Effector memory CD4-positive, alpha-beta T cell (primary cell): ENCODE measurements at regions not wholly inside any gene's neighbourhood (a gene's known extent, or its start where the extent isn't known, plus 50 kb on each side); places are given as distances from the start of the nearest gene placed in this dataset.

ENCODE experiments used
- DNase-seq, 3 donors: peaks; one replicate each; pipeline ENCODE4 v3.0.0-alpha.2; 2020
- H3K27ac ChIP-seq: 2 replicates; pipeline ENCODE4 v1.7.0; 2013; ENCODE audit warnings: mild to moderate bottlenecking, low read length, moderate library complexity; ENCODE audit not compliant: insufficient read depth, poor library complexity, severe bottlenecking
- H3K27me3 ChIP-seq: replicated peaks from 2 replicates; pipeline ENCODE4 v1.7.0; 2013; ENCODE audit warnings: mild to moderate bottlenecking, low read length; ENCODE audit not compliant: insufficient read depth, control insufficient read depth, poor library complexity, severe bottlenecking
- H3K36me3 ChIP-seq: 2 replicates; pipeline ENCODE4 v1.7.0; 2013; ENCODE audit warnings: mild to moderate bottlenecking, low read length, moderate library complexity; ENCODE audit not compliant: control insufficient read depth, insufficient read depth
- H3K4me1 ChIP-seq: 2 replicates; pipeline ENCODE4 v1.7.0; 2013; ENCODE audit warnings: low read length, mild to moderate bottlenecking; ENCODE audit not compliant: control insufficient read depth, insufficient read depth, poor library complexity, severe bottlenecking
- H3K4me3 ChIP-seq: 2 replicates; pipeline ENCODE4 v1.7.0; 2013; ENCODE audit warnings: low read length, low read depth, mild to moderate bottlenecking; ENCODE audit not compliant: insufficient read depth, poor library complexity, severe bottlenecking
- H3K9me3 ChIP-seq: 2 replicates; pipeline ENCODE4 v1.7.0; 2013; ENCODE audit warnings: mild to moderate bottlenecking, low read length, moderate library complexity; ENCODE audit not compliant: control insufficient read depth

DNA sequence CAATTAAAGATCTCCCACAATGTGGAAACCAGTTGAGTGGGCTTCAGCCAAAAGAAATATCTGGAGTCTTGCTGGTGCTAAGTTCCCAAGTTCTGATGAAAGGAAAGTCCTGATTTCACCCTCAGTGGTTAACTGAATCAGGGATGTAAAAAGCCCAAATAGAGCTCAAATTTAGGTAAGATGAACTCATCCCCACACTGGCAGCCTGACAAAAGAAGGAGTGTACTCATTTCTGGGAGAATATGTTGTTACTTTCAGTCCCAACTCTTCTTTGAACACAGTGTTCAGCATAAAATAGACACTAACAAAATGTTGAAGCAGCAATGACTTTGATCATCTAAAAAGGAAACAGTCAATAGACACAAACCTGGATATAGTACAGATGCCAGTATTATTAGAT is 91.7 kb downstream of the CHRM3 start:
- DNase-seq, result no peak
- no peak overlapping the region for H3K4me3 ChIP-seq
- no peak overlapping the region for H3K27ac ChIP-seq
- H3K36me3 ChIP-seq, result no peaks in the 10 kb centered on the region
- H3K4me1 ChIP-seq, result no peaks in the 10 kb centered on the region
- no peaks in the 10 kb centered on the region for H3K27me3 ChIP-seq
- peaks cover 12% of the 10 kb centered on the region for H3K9me3 ChIP-seq

DNA sequence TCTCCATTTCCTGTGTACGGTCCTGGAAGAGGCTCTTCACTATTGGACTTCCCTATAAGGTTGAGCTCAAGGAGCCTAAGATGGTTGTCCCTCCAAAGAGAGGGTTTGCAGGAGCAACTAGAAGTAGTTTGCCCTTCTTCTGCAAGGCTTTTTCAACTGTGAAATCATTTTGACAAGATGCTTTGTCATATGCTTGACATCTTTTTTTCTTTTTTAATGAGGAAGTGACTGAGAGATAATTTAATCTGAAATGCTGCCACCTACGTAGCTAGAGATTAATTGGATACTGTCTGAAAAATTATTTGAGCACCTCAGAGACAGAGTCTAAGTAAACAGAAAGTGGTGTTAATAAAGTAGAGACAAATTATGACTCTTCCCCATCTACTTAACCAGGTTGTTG is 97.0 kb downstream of the CHRM3 start:
- H3K4me3 ChIP-seq, result no peak overlapping the region
- H3K4me1 ChIP-seq, result no peaks in the 10 kb centered on the region
- no peak overlapping the region for H3K27ac ChIP-seq
- H3K36me3 ChIP-seq, result no peaks in the 10 kb centered on the region
- no peak for DNase-seq
- peaks cover 12% of the 10 kb centered on the region for H3K9me3 ChIP-seq
- H3K27me3 ChIP-seq, result no peaks in the 10 kb centered on the region

DNA sequence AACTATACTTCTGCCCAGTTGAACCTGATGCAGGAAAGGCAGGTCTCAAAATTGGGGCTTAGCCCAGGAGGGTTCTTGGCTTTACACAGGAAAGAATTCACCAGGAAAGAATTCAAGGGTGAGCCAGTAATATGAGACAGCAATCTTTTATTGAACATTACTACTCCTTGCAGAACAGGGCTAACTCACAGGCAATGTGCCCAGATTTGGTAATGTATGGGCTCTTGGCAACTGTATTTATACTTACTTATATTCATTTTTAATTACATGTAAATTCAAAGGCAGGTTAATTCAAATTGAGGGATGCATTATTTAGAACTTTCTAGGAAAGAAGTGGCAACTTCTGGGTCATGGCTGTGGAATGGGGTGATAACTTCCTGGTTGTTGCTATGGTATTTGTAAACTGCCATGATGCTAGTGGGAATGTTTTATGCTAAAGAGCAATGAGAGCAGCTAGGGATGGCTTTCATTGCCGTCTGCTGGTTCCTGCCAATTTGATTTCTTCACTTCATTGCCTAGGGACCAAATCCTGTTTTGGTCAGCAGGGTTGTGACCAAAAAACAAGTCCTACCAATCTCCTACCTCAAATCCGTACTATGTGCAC is 107.5 kb downstream of the CHRM3 start:
- DNase-seq, result no peak
- Histone ChIP-seq H3K4me1 (no peaks in the 10 kb centered on the region), H3K4me3 (no peak overlapping the region), H3K27me3 (no peaks in the 10 kb centered on the region), H3K9me3 (no peaks in the 10 kb centered on the region), H3K36me3 (no peaks in the 10 kb centered on the region), H3K27ac (no peak overlapping the region)

DNA sequence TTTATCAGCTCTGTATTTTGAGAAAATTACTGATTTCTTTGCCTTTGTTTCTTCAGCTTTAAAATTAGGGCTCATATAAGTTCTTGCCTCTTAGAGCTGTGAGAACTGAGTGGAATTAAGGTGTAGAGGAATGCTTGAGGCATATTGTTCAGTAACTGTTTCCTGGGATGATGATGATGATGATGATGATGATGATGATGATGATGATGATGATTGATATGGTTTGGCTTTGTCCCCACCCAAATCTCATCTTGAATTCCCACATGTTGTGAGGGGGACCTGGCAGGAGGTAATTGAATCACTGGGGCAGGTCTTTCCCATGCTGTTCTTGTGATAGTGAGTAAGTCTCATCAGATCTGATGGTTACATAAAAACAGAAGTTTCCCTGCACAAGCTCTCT is 118.7 kb downstream of the CHRM3 start:
- Histone ChIP-seq H3K36me3 (no peaks in the 10 kb centered on the region), H3K4me1 (no peaks in the 10 kb centered on the region), H3K4me3 (no peak overlapping the region), H3K9me3 (peaks cover 3% of the 10 kb centered on the region), H3K27me3 (no peaks in the 10 kb centered on the region), H3K27ac (no peak overlapping the region)
- DNase-seq, result no peak

DNA sequence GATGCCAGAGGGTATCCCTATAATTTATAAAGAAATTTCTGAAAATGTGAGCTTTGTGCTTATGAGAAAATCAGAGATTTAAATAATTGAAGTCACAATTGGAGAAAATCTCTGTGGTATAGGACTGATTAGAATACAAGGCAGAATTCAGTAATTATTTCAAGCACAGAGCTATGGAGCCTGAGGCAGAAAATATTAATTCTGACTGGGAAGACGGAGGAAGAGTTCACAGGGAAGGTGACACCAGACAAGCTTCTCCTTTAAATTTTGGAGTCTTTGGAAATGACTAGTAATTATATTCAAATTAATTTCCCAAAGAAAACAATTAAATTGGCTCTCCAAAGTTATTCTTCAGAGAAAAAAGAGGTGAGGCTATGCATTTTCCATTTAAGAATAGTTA is 121.5 kb downstream of the CHRM3 start:
- Histone ChIP-seq H3K27ac (no peak overlapping the region), H3K36me3 (no peaks in the 10 kb centered on the region), H3K9me3 (peaks cover 3% of the 10 kb centered on the region), H3K4me1 (no peaks in the 10 kb centered on the region), H3K4me3 (no peak overlapping the region), H3K27me3 (no peaks in the 10 kb centered on the region)
- DNase-seq, result no peak

DNA sequence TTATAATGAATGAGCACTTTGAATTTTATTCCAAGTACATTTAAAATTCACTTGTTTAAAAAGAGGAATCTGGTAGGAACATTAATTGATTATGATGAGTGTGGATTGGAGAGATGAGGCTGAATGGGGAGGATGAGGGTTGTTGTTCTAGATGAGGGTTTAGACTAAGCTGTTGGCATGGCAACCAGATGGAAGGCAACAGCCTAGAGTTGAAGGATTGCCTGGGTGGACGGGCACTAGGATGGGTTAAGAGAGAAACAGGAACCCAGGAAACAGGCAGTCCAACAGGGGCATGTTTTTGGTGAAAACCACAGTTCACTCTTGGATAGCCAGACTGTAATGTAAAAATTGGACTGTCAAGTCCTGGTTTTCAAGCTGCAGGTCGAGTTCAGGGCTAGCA is 125.5 kb downstream of the CHRM3 start:
- no peak for DNase-seq
- Histone ChIP-seq H3K27me3 (no peaks in the 10 kb centered on the region), H3K9me3 (no peaks in the 10 kb centered on the region)

DNA sequence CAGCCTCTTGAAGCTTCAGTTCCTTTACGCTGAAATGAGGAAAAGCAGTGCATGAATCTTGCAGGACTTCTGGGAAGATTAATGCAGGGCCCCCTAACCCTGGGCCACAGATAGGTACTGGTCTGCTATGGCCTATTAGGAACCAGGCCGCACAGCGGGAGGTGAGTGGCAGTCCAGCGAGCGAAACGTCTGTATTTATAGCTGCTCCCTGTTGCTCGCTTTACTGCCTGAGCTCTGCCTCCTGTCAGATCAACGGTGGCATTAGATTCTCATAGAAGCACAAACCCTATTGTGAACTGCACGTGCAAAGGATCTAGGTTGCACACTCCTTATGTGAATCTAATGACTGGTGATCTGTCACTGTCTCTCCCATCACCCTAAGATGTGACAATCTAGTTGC is 130.2 kb downstream of the CHRM3 start:
- H3K4me3 ChIP-seq, result no peak overlapping the region

More for the DNA sequence above, 125.5 kb downstream of the CHRM3 start:
- Histone ChIP-seq H3K27ac (no peak overlapping the region), H3K4me3 (no peak overlapping the region), H3K36me3 (no peaks in the 10 kb centered on the region), H3K4me1 (no peaks in the 10 kb centered on the region)

DNA sequence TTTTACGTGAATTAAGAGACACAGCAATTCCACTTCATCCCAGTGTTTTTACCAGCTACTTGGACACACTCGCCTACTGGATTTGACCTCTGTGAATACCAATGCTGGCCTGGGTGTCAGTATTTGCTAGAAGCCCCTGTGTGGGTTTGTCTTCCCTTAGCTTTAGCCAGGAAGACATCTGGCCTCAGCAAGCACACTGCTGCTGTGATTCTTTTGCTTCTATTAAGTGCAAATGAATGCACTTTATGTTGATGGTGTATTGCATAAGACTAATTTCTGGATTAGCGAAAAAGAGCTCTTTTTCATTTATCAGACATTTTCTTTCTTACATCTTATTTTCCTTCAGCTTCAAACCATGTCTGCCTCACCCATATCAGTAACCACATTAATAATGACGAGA is 140.0 kb downstream of the CHRM3 start:
- H3K4me3 ChIP-seq, result no peak overlapping the region
- no peaks in the 10 kb centered on the region for H3K4me1 ChIP-seq
- H3K9me3 ChIP-seq, result no peaks in the 10 kb centered on the region

More for the DNA sequence above, 130.2 kb downstream of the CHRM3 start:
- H3K27ac ChIP-seq, result no peak overlapping the region
- no peaks in the 10 kb centered on the region for H3K36me3 ChIP-seq
- no peaks in the 10 kb centered on the region for H3K4me1 ChIP-seq
- DNase-seq, result no peak
- H3K27me3 ChIP-seq, result no peaks in the 10 kb centered on the region
- H3K9me3 ChIP-seq, result no peaks in the 10 kb centered on the region

DNA sequence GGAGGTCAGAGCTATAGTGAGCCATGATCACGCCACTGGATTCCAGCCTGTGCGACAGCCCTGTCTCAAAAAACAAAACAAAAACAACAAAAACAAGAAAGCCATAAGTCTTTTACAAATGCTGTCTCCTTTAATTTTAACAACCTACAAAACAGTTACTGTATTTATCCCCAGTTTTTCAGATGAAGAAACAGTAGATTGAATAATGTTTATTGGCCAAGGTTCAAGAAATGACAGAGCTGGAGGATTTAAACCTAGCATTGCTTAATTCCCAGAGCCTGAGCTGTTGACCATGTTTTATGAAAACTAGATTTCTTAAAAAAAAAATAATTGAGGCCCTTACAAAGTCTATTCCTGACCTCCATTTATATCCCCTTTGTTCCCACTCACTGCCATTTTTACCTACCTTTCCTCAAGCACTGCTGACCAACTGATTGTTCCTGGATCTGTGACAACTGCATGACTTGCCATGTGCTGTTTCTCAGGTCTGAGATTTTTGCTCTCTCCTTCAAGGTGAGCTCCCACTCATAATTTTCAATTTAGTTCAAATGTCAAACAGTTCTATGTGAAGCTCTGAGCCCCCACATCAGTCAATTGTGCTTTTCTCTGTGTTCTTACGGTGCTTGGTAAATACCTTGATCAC is 140.8 kb downstream of the CHRM3 start:
- DNase-seq, result no peak
- no peaks in the 10 kb centered on the region for H3K27me3 ChIP-seq
- no peaks in the 10 kb centered on the region for H3K4me1 ChIP-seq
- H3K27ac ChIP-seq, result no peak overlapping the region
- H3K36me3 ChIP-seq, result no peaks in the 10 kb centered on the region
- H3K4me3 ChIP-seq, result no peak overlapping the region
- no peaks in the 10 kb centered on the region for H3K9me3 ChIP-seq

More for the DNA sequence above, 140.0 kb downstream of the CHRM3 start:
- Histone ChIP-seq H3K27ac (no peak overlapping the region), H3K27me3 (no peaks in the 10 kb centered on the region), H3K36me3 (no peaks in the 10 kb centered on the region)
- no peak for DNase-seq

DNA sequence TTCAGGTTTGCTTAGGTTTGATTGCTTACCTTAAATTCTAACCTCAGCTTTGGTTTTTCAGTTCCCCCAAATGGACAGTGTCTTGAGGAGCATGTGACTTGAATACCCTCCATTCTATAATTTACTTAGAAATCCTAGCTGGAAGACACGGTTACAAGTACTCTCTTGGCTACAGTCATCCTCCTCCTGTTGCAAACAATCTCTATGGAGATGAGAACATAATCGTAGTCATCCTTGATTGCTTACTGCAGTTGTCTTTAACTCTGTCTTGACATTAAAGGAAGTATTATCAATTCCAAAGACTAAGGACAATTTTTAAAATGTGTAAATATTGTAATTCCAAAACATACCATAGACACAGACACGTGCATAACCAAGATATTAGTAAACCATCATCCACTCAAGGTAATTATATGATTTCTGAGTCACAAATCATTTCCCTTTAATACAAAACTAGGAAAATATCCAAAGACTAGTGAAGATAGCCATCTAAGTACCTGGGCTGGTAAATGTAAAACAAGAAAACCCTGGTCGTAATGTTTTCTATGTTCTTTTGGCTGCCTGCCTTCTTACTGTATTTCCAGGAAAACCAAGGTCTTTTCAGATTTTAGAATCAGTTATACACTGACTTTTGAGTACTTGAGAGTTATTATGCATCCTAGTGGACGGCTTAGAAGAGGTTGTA is 149.9 kb downstream of the CHRM3 start:
- DNase-seq, result no peak
- no peaks in the 10 kb centered on the region for H3K4me1 ChIP-seq
- no peaks in the 10 kb centered on the region for H3K36me3 ChIP-seq
- no peaks in the 10 kb centered on the region for H3K9me3 ChIP-seq
- no peak overlapping the region for H3K4me3 ChIP-seq
- H3K27me3 ChIP-seq, result no peaks in the 10 kb centered on the region
- no peak overlapping the region for H3K27ac ChIP-seq
